ENCODE measurements at regions not wholly inside any gene's neighbourhood (a gene's known extent, or its start where the extent isn't known, plus 50 kb on each side); places are given as distances from the start of the nearest gene placed in this dataset.

DNA sequence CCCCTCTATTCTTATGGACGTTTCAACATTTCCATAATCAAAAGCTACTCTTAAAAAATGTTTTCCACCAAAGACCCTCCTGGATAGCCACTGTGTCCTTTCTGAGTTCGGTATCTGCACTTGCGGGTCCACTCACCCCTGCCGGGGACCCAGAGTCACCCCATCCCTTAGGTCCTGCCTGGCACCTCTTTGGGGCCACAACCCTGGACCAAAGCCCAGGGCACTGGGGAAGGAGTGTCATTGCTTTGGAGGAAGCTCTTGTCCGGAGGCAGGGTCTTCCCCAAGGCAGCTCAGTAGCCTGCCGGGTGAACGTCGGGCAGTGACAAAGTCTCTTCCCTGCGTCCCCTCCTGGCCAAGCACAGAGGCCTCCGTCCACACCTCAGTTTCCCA lies 129.6 kb downstream of the RFLNA start:
- TF ChIP-seq POLR2AphosphoS5 (IDR thresholded peaks at IDR 0.05; ENCODE audit: low read depth, low read length) = no peak
- TF ChIP-seq, protein P1, sequence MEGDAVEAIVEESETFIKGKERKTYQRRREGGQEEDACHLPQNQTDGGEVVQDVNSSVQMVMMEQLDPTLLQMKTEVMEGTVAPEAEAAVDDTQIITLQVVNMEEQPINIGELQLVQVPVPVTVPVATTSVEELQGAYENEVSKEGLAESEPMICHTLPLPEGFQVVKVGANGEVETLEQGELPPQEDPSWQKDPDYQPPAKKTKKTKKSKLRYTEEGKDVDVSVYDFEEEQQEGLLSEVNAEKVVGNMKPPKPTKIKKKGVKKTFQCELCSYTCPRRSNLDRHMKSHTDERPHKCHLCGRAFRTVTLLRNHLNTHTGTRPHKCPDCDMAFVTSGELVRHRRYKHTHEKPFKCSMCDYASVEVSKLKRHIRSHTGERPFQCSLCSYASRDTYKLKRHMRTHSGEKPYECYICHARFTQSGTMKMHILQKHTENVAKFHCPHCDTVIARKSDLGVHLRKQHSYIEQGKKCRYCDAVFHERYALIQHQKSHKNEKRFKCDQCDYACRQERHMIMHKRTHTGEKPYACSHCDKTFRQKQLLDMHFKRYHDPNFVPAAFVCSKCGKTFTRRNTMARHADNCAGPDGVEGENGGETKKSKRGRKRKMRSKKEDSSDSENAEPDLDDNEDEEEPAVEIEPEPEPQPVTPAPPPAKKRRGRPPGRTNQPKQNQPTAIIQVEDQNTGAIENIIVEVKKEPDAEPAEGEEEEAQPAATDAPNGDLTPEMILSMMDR (IDR thresholded peaks at IDR 0.05 in 2 of 3, conservative IDR thresholded peaks at IDR 0.05 in 1 of 3; ENCODE audit: borderline replicate concordance in 1 of 3, insufficient read depth in 1 of 3, low read depth in 2 of 3, low read length in 2 of 3) = no peak
- TF ChIP-seq SIN3A (IDR thresholded peaks at IDR 0.05; ENCODE audit: low read depth) = no peak
- TF ChIP-seq EZH2 (IDR thresholded peaks at IDR 0.05) = no peak
- TF ChIP-seq, protein P2, sequence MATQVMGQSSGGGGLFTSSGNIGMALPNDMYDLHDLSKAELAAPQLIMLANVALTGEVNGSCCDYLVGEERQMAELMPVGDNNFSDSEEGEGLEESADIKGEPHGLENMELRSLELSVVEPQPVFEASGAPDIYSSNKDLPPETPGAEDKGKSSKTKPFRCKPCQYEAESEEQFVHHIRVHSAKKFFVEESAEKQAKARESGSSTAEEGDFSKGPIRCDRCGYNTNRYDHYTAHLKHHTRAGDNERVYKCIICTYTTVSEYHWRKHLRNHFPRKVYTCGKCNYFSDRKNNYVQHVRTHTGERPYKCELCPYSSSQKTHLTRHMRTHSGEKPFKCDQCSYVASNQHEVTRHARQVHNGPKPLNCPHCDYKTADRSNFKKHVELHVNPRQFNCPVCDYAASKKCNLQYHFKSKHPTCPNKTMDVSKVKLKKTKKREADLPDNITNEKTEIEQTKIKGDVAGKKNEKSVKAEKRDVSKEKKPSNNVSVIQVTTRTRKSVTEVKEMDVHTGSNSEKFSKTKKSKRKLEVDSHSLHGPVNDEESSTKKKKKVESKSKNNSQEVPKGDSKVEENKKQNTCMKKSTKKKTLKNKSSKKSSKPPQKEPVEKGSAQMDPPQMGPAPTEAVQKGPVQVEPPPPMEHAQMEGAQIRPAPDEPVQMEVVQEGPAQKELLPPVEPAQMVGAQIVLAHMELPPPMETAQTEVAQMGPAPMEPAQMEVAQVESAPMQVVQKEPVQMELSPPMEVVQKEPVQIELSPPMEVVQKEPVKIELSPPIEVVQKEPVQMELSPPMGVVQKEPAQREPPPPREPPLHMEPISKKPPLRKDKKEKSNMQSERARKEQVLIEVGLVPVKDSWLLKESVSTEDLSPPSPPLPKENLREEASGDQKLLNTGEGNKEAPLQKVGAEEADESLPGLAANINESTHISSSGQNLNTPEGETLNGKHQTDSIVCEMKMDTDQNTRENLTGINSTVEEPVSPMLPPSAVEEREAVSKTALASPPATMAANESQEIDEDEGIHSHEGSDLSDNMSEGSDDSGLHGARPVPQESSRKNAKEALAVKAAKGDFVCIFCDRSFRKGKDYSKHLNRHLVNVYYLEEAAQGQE (IDR thresholded peaks at IDR 0.05; ENCODE audit: low read depth) = no peak
- no peak for TF ChIP-seq FOSL1 (IDR thresholded peaks at IDR 0.05; ENCODE audit: low read depth)
- no peak for TF ChIP-seq POLR2A (IDR thresholded peaks at IDR 0.05; ENCODE audit: borderline replicate concordance, extremely low read depth, insufficient read depth, insufficient read length)
- TF ChIP-seq EZH2phosphoT487 (IDR thresholded peaks at IDR 0.05; ENCODE audit: borderline replicate concordance) = no peak
- TF ChIP-seq ZFX (IDR thresholded peaks at IDR 0.05) = no peak
- no peak for TF ChIP-seq SRF (IDR thresholded peaks at IDR 0.05; ENCODE audit: low read depth)
- TF ChIP-seq, protein P3, sequence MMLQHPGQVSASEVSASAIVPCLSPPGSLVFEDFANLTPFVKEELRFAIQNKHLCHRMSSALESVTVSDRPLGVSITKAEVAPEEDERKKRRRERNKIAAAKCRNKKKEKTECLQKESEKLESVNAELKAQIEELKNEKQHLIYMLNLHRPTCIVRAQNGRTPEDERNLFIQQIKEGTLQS (IDR thresholded peaks at IDR 0.05) = no peak
- TF ChIP-seq, protein P4, sequence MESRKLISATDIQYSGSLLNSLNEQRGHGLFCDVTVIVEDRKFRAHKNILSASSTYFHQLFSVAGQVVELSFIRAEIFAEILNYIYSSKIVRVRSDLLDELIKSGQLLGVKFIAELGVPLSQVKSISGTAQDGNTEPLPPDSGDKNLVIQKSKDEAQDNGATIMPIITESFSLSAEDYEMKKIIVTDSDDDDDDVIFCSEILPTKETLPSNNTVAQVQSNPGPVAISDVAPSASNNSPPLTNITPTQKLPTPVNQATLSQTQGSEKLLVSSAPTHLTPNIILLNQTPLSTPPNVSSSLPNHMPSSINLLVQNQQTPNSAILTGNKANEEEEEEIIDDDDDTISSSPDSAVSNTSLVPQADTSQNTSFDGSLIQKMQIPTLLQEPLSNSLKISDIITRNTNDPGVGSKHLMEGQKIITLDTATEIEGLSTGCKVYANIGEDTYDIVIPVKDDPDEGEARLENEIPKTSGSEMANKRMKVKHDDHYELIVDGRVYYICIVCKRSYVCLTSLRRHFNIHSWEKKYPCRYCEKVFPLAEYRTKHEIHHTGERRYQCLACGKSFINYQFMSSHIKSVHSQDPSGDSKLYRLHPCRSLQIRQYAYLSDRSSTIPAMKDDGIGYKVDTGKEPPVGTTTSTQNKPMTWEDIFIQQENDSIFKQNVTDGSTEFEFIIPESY (IDR thresholded peaks at IDR 0.05; ENCODE audit: extremely low read depth, insufficient replicate concordance, low read length) = no peak
